HCT116 (cell line): ENCODE measurements at regions not wholly inside any gene's neighbourhood (a gene's known extent, or its start where the extent isn't known, plus 50 kb on each side); places are given as distances from the start of the nearest gene placed in this dataset.

ENCODE experiments used
- ATAC-seq: fragments of 200-7000 bp; cut with Tn5 transposase; 2 replicates; pipeline ENCODE4 v1.9.1; 2020; ENCODE audit warnings: mild to moderate bottlenecking, moderate library complexity
- BruUV-seq: library from RNA; stranded (reverse); fragments of 400-500 nt; replicated peaks from 2 replicates; lab custom pipeline; 2021; lab: Mats Ljungman, UMichigan
- CTCF ChIA-PET: fragments of 300-600 bp; sonication (Branson Sonifier 250); formaldehyde crosslinking; loops from one replicate; lab custom pipeline; 2021; ENCODE audit warnings: antibody characterized with exemption; lab: Charles Lee
- POLR2A ChIA-PET: fragments of 300-600, 350-600 bp; sonication (Branson Sonifier 250); formaldehyde crosslinking; loops from one replicate; lab custom pipeline; 2021; ENCODE audit warnings: antibody characterized with exemption; lab: Charles Lee
- RAD21 ChIA-PET, 2 experiments: fragments of 300-600 bp; sonication (Branson Sonifier 250); formaldehyde crosslinking; loops; one replicate each; lab custom pipeline; 2023; ENCODE audit warnings: low total read pairs in 2 of 2; ENCODE audit not compliant: uncharacterized antibody in 2 of 2, unreplicated experiment in 2 of 2, low non-redundant PET in 1 of 2; lab: Charles Lee
- DNase-seq: peaks from one replicate; pipeline ENCODE4 v3.0.0-alpha.2; 2010; ENCODE audit warnings: low read depth, low spot score
- H2AFZ ChIP-seq: fragments of 200-600 bp; shearing (Covaris generic), sonication (generic); 2 replicates; pipeline ENCODE4 v1.6.1; 2017; ENCODE audit warnings: low read depth, mixed run types, mixed read lengths, antibody characterized with exemption, low read length; ENCODE audit not compliant: poor library complexity, severe bottlenecking
- H3K27ac ChIP-seq: 2 replicates; pipeline ENCODE4 v1.5.1; 2012; ENCODE audit warnings: low read depth, low read length
- H3K27me3 ChIP-seq: fragments of 200-600 bp; sonication (generic); 2 replicates; pipeline ENCODE4 v1.6.1; 2016; ENCODE audit warnings: mixed run types, low read length, mixed read lengths; ENCODE audit not compliant: insufficient read depth
- H3K36me3 ChIP-seq, 2 experiments: fragments of 200-500 bp in 1 of 2; fragments of 200-600 bp in 1 of 2; sonication (Bioruptor generic) in 1 of 2; sonication (generic) in 1 of 2; 2 replicates each; pipeline versions ENCODE4 v1.5.1 to v1.6.1; 2014 to 2016; ENCODE audit warnings: low read length in 2 of 2, inconsistent platforms in 1 of 2, mixed read lengths in 1 of 2, mixed run types in 1 of 2; ENCODE audit not compliant: insufficient read depth in 2 of 2, control insufficient read depth in 1 of 2
- H3K4me1 ChIP-seq, 2 experiments: fragments of 200-600 bp in 1 of 2; sonication (generic) in 1 of 2; 2 replicates each; pipeline versions ENCODE4 v1.5.1 to v1.6.1; 2012 to 2017; ENCODE audit warnings: low read length in 2 of 2, inconsistent platforms in 1 of 2, mild to moderate bottlenecking in 1 of 2, mixed read lengths in 1 of 2, mixed run types in 1 of 2, moderate library complexity in 1 of 2; ENCODE audit not compliant: insufficient read depth in 2 of 2, control insufficient read depth in 1 of 2
- H3K4me2 ChIP-seq: fragments of 200-600 bp; sonication (generic); 2 replicates; pipeline ENCODE4 v1.6.1; 2017; ENCODE audit warnings: mixed run types, low read length, mixed read lengths
- H3K4me3 ChIP-seq, 2 experiments: fragments of 200-600 bp in 1 of 2; sonication (generic) in 1 of 2; replicated peaks in 1 of 2; 2 replicates each; pipeline ENCODE4 v1.5.1; 2011 to 2016; ENCODE audit warnings: low read length in 2 of 2, control low read depth in 1 of 2, low read depth in 1 of 2, mild to moderate bottlenecking in 1 of 2, mixed read lengths in 1 of 2, mixed run types in 1 of 2
- H3K79me2 ChIP-seq: fragments of 200-600 bp; sonication (generic); 2 replicates; pipeline ENCODE4 v1.6.1; 2017; ENCODE audit warnings: mild to moderate bottlenecking, mixed run types, low read length, moderate library complexity, mixed read lengths; ENCODE audit not compliant: insufficient read depth
- H3K9ac ChIP-seq: fragments of 200-600 bp; sonication (generic); 2 replicates; pipeline ENCODE4 v1.6.1; 2016; ENCODE audit warnings: low read length, mixed read lengths
- H3K9me2 ChIP-seq: fragments of 200-600 bp; sonication (generic), shearing (Covaris generic); 2 replicates; pipeline ENCODE4 v1.6.1; 2017; ENCODE audit warnings: mixed run types, mild to moderate bottlenecking, moderate library complexity; ENCODE audit not compliant: insufficient read depth
- H3K9me3 ChIP-seq, 2 experiments: fragments of 200-500 bp in 1 of 2; fragments of 200-600 bp in 1 of 2; sonication (Bioruptor generic) in 1 of 2; sonication (generic) in 1 of 2; 2 replicates each; pipeline ENCODE4 v1.6.1; 2014 to 2017; ENCODE audit warnings: low read length in 2 of 2, mixed read lengths in 2 of 2, inconsistent platforms in 1 of 2, low read depth in 1 of 2, mild to moderate bottlenecking in 1 of 2, mixed run types in 1 of 2, moderate library complexity in 1 of 2; ENCODE audit not compliant: control insufficient read depth in 1 of 2, insufficient read depth in 1 of 2
- H4K20me1 ChIP-seq: fragments of 200-600 bp; sonication (generic), shearing (Covaris generic); 2 replicates; pipeline ENCODE4 v1.6.1; 2017; ENCODE audit warnings: mixed run types, mild to moderate bottlenecking, moderate library complexity; ENCODE audit not compliant: insufficient read depth
- ATF3 ChIP-seq: IDR thresholded peaks from 2 replicates; pipeline ENCODE4 v1.6.1; 2012
- CBX3 ChIP-seq: IDR thresholded peaks from 2 replicates; pipeline ENCODE4 v1.6.1; 2012; ENCODE audit warnings: low read depth
- CEBPB ChIP-seq: IDR thresholded peaks from 2 replicates; pipeline ENCODE4 v1.6.1; 2012; ENCODE audit warnings: low read depth
- CTCF ChIP-seq, 3 experiments: fragments of 200-600 bp in 1 of 3; sonication (generic) in 1 of 3; IDR thresholded peaks in 2 of 3; conservative IDR thresholded peaks in 1 of 3; 2 replicates each; pipeline ENCODE4 v1.5.1; 2012 to 2017; ENCODE audit warnings: low read depth in 2 of 3, low read length in 2 of 3, antibody characterized with exemption in 1 of 3, borderline replicate concordance in 1 of 3, control low read depth in 1 of 3, mild to moderate bottlenecking in 1 of 3, mixed read lengths in 1 of 3, mixed run types in 1 of 3, moderate library complexity in 1 of 3; ENCODE audit not compliant: insufficient read depth in 1 of 3
- EGR1 ChIP-seq: IDR thresholded peaks from 2 replicates; pipeline ENCODE4 v1.6.1; 2012; ENCODE audit warnings: low read depth
- ELF1 ChIP-seq: IDR thresholded peaks from 2 replicates; pipeline ENCODE4 v1.6.1; 2012; ENCODE audit warnings: low read depth, borderline replicate concordance
- JUND ChIP-seq: IDR thresholded peaks from 2 replicates; pipeline ENCODE4 v1.6.1; 2012
- MAX ChIP-seq: IDR thresholded peaks from 2 replicates; pipeline ENCODE4 v1.6.1; 2012
- POLR2AphosphoS5 ChIP-seq: IDR thresholded peaks from 2 replicates; pipeline ENCODE4 v1.6.1; 2011; ENCODE audit warnings: mild to moderate bottlenecking, low read depth, low read length, moderate library complexity
- REST ChIP-seq: IDR thresholded peaks from 2 replicates; pipeline ENCODE4 v1.6.1; 2012; ENCODE audit warnings: low read depth
- SRF ChIP-seq: IDR thresholded peaks from 2 replicates; pipeline ENCODE4 v1.6.1; 2012; ENCODE audit warnings: low read depth
- TCF7L2 ChIP-seq: IDR thresholded peaks from 2 replicates; pipeline ENCODE4 v1.7.0; 2011; ENCODE audit warnings: borderline replicate concordance, inconsistent platforms; ENCODE audit not compliant: insufficient read depth, insufficient read length; ENCODE audit errors: extremely low read depth
- YY1 ChIP-seq: IDR thresholded peaks from 2 replicates; pipeline ENCODE4 v1.6.1; 2011; ENCODE audit warnings: low read length, low read depth, moderate library complexity, mild to moderate bottlenecking; ENCODE audit not compliant: insufficient replicate concordance; ENCODE audit errors: extremely low read depth
- ZBTB33 ChIP-seq: IDR thresholded peaks from 2 replicates; pipeline ENCODE4 v1.6.1; 2011; ENCODE audit warnings: mild to moderate bottlenecking, low read length, moderate library complexity; ENCODE audit not compliant: insufficient replicate concordance; ENCODE audit errors: extremely low read depth
- ZNF274 ChIP-seq: fragments of 200-500 bp; sonication (Bioruptor generic); IDR thresholded peaks from 2 replicates; pipeline ENCODE4 v1.6.1; 2014; ENCODE audit warnings: mild to moderate bottlenecking, low read depth, low read length, inconsistent platforms
- intact Hi-C: fragments of 100-400 bp; cut with micrococcal nuclease; formaldehyde crosslinking; loops from 2 replicates; pipeline ENCODE4 v1.10.0; 2022

GRCh38 chr4:124389591-124389990 lies 322.9 kb downstream of the ANKRD50 start (continued):
- TF ChIP-seq ZBTB33 (no peak), JUND (no peak), ZNF274 (no peak), CEBPB (no peak), CTCF (IDR thresholded peaks at IDR 0.05 in 2 of 3, conservative IDR thresholded peaks at IDR 0.05 in 1 of 3; ENCODE audit: borderline replicate concordance in 1 of 3, insufficient read depth in 1 of 3, low read depth in 2 of 3, low read length in 2 of 3) (no peak), TCF7L2 (no peak), YY1 (no peak), EGR1 (no peak)

- no peak overlapping the region for H2AFZ ChIP-seq
- intact Hi-C loops: no loop called here
- H3K4me1 ChIP-seq: no peaks in the 10 kb centered on the region
- no peak overlapping the region for H3K4me3 ChIP-seq
- BruUV-seq: no TSS peak
- H3K36me3 ChIP-seq: no peaks in the 10 kb centered on the region
- ATAC-seq (no peak), DNase-seq (no peak)
- no peaks in the 10 kb centered on the region for H3K9me3 ChIP-seq
- no peaks in the 10 kb centered on the region for H4K20me1 ChIP-seq
- H3K27ac ChIP-seq: no peak overlapping the region
- ChIA-PET RAD21 (no interaction called here), CTCF (no interaction called here), POLR2A (no interaction called here)
- H3K4me2 ChIP-seq: no peak overlapping the region
- H3K9ac ChIP-seq: no peak overlapping the region
- H3K79me2 ChIP-seq: no peaks in the 10 kb centered on the region
- no peaks in the 10 kb centered on the region for H3K27me3 ChIP-seq
- no peaks in the 10 kb centered on the region for H3K9me2 ChIP-seq
- TF ChIP-seq POLR2AphosphoS5 (no peak), CBX3 (no peak), REST (no peak), ATF3 (no peak), ZBTB33 (no peak), SRF (no peak), ELF1 (no peak), TCF7L2 (no peak), MAX (no peak)
Measured at GRCh38 chr4:124390861-124391260, 321.7 kb downstream of the ANKRD50 start.
